DMS 273 (cell line): ENCODE measurements at regions not wholly inside any gene's neighbourhood (a gene's known extent, or its start where the extent isn't known, plus 50 kb on each side); places are given as distances from the start of the nearest gene placed in this dataset.
"Not testable (repeated sequence)": the region's sequence is repeated elsewhere in the genome, so short reads cannot be mapped to it uniquely, and the experiment has no call there.

Experiments used
- DNase-seq: peaks from one replicate; lab custom pipeline; 2025; ENCODE audit not compliant: unreplicated experiment; lab: John Stamatoyannopoulos, UW

GRCh38 chr2:216776066-216776850 is 80.9 kb upstream of the IGFBP5 start:
- no peak for DNase-seq

- peak; percentile 86 for DNase-seq
These were observed 79.7 kb upstream of the IGFBP5 start for GRCh38 chr2:216775043-216775453.

DNA sequence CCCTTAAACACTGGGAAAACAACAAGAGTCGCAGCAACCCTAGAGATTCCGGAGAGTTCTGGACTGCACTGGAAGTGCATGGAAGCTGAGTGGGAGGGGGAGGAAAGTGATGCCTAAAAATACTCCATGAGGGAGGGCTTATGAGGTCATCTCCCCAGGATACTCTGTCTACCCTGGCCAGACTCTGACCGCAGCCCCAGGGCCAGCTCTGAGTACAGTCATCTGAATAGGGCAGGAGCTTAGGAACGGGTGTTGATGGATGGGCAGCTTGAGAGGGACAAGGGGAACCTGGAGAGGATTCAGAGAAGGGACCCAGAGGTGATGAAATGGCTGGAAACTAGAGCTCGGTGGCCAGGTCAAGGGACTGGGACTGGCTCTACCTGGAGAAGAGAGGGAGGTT is 79.3 kb upstream of the IGFBP5 start:
- DNase-seq: peak; percentile 34

GRCh38 chr2:216774180-216774579 is 78.8 kb upstream of the IGFBP5 start:
- DNase-seq: no peak

GRCh38 chr2:216773072-216773471 is 77.7 kb upstream of the IGFBP5 start:
- peak; percentile 69 for DNase-seq

DNA sequence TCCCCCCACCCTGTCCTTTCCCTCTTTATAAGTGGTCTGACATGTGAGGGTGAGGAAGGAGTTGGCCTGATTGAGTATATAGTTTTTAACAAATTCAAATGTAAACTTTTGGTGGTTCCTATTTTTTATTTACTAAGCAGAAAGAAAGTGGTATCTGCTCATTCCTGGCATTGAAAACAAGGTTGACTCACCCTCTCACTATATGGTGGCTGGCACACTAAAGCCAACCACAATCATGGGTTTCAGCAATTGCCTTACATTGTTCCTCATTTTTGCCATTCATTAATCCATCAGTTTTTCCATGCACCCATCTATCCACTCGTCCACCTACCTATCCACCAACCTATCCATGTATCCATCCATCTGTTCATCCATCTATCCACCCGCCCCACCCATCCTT is 75.4 kb upstream of the IGFBP5 start:
- no peak for DNase-seq

DNA sequence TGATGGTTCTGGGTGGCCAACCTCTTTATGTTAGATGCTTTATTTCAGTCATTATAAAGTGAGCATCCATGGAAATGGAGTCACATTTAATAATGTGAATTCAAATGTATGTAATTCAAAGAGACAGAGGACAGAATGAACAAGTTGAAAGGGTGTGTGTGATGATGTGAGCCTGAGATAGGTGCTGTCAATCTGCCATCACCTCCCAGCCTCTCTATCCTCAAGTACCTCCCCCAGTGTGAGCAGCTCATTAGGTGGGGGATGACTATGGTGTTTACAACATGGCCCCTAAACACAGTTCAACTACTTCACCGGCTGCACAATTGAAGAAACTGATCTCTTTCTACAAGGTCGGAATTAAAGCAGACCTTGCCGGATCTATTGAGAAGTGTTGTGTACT is 74.7 kb upstream of the IGFBP5 start:
- DNase-seq: no peak

DNA sequence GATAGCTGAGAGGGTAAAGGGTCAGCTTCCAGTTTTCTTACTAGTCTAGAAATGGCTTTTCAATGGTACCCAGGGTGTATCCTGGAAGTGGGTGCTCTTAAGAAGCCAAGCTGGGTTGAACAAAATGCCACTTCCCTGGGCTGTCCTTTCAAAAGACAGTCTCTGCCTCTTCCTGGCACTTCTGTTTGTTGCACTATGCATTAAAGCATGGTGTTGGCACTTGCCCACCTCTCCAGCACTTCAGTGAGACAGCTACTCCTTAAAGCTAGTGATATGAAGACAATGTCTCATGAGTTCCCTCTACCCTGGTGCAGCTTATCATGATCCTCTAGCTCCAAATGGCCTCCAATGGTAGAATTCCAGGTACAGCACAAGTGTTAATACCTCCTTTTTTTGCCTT is 74.3 kb upstream of the IGFBP5 start:
- no peak for DNase-seq

GRCh38 chr2:216768908-216769411 is 73.6 kb upstream of the IGFBP5 start:
- no peak for DNase-seq

GRCh38 chr2:216765761-216766262 is 70.5 kb upstream of the IGFBP5 start:
- peak; percentile 46 for DNase-seq

GRCh38 chr2:216763396-216763795 is 68.0 kb upstream of the IGFBP5 start:
- DNase-seq: no peak

GRCh38 chr2:216761809-216762208 is 66.5 kb upstream of the IGFBP5 start:
- DNase-seq: no peak

DNA sequence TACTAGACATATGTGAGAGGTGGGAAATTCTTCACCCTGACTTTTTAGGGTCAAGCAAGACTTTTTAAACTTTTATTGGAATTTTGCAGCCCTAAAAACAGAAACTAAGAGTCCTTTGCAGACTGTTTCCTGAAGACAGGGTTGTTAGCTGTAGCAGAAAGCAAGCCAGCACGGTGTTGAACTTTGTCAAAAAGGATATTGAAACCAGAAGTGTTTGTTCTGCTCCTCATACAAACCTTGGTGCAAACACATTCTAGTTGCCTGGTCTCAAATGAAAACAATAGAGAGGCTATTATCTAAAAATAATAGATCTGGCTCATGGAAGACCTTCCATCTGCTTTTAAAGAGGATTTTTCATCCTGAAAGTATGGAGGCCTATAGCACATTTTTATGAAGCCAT is 65.8 kb upstream of the IGFBP5 start:
- DNase-seq: no peak

- DNase-seq: no peak
These were observed 63.2 kb upstream of the IGFBP5 start for GRCh38 chr2:216758256-216759155.

GRCh38 chr2:216757532-216757931 is 62.2 kb upstream of the IGFBP5 start:
- no peak for DNase-seq

- DNase-seq: peak; percentile 65
These were observed 61.1 kb upstream of the IGFBP5 start for GRCh38 chr2:216756435-216756834.

DNA sequence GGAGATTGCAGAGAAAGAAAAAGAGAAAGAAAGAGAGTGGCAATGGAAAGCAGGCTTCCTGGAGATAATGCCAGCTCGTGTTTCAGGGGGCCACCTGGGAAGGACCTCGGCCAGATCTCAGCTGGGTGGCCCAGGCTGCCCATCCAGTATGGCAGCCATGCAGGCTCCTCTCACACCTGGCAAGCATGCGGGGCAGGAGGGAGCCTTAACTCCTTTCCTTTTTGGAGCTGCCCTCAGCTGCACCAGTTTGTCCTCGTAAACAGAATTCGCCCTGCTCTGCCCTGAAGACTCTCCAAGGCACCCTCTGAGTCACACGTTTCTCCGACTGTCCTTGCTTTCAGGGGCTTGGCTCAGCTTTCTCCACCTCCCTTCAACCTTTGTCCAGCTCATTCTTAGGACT is 59.5 kb upstream of the IGFBP5 start:
- DNase-seq: no peak

- peak; percentile 78 for DNase-seq
These were observed 59.0 kb upstream of the IGFBP5 start for GRCh38 chr2:216754336-216754735.

GRCh38 chr2:216752855-216753505 is 57.6 kb upstream of the IGFBP5 start:
- DNase-seq: no peak

GRCh38 chr2:216750750-216751149 is 55.4 kb upstream of the IGFBP5 start:
- not testable (repeated sequence) for DNase-seq

- peak; percentile 30 for DNase-seq
These were observed 50.9 kb upstream of the IGFBP5 start for GRCh38 chr2:216746268-216746667.
